ENCODE measurements at regions not wholly inside any gene's neighbourhood (a gene's known extent, or its start where the extent isn't known, plus 50 kb on each side); places are given as distances from the start of the nearest gene placed in this dataset.
"Not testable (repeated sequence)": the region's sequence is repeated elsewhere in the genome, so short reads cannot be mapped to it uniquely, and the experiment has no call there.

GRCh38 chr2:180257247-180257646, 250.2 kb upstream of the CWC22 start:
- H3K27ac ChIP-seq = no peak overlapping the region
- no peak for TF ChIP-seq CTCF (conservative IDR thresholded peaks at IDR 0.05; ENCODE audit: low read depth)
- POLR2A ChIA-PET (ENCODE audit: low non-redundant PET) = no interaction called here
- DNase-seq (ENCODE audit: low spot score) = no peak
- CTCF ChIA-PET = interaction anchor here (0.6 kb wide), 1 partner anchor 48 kb away, joined by 5 read pairs; no protein-coding TSS in a partner anchor

- DNase-seq (ENCODE audit: low spot score) = no peak
- POLR2A ChIA-PET (ENCODE audit: low non-redundant PET) = no interaction called here
- TF ChIP-seq CTCF (conservative IDR thresholded peaks at IDR 0.05; ENCODE audit: low read depth) = no peak
- no peak overlapping the region for H3K27ac ChIP-seq
- CTCF ChIA-PET = no interaction called here
These were observed 248.9 kb upstream of the CWC22 start for GRCh38 chr2:180255981-180256380.

DNA sequence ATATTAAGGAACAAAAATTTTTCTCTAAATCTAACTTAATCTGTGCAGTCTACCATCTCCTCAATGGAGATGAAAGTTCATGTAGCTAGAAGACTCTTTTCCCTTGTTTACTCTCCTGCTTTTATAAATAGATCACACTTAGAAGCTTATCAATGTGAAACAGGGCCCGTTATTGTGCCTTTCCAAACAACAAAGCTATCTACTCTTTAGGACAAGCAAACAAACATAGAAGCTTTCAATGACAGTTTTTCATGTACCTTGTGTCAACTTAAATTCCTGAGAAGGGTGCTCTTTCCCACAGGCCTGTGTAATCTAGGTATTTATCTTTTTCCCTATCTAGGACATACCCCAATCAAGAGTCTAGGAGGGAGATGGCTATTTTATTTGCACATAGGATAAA, 247.8 kb upstream of the CWC22 start:
- DNase-seq (ENCODE audit: low spot score) = no peak
- H3K27ac ChIP-seq = no peak overlapping the region
- no peak for TF ChIP-seq CTCF (conservative IDR thresholded peaks at IDR 0.05; ENCODE audit: low read depth)
- ChIA-PET POLR2A (ENCODE audit: low non-redundant PET) (no interaction called here), CTCF (no interaction called here)

- no peak for DNase-seq (ENCODE audit: low spot score)
- no peak overlapping the region for H3K27ac ChIP-seq
- ChIA-PET CTCF (no interaction called here), POLR2A (ENCODE audit: low non-redundant PET) (no interaction called here)
- TF ChIP-seq CTCF (conservative IDR thresholded peaks at IDR 0.05; ENCODE audit: low read depth) = no peak
These were observed 240.6 kb upstream of the CWC22 start for GRCh38 chr2:180247658-180248057.

DNA sequence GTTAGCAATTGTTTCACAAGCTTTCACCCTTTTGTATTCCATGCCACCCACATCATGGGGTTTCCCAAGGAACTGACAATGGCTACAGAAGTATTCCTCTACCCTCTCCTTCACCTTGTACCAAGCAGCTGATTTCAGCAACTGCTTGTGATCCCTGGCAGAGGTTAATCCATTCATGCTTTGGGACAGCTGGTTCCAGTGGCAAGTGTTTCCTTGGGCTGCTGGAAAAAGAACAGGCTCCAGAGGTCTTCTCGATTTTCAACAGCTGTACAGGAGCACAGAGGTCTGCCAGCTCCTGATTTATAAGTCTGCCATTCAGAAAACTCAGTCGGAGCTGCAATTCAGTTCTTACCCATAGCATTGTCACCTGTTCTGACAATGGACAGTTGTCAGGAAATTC, 239.2 kb upstream of the CWC22 start:
- ChIA-PET POLR2A (ENCODE audit: low non-redundant PET) (no interaction called here), CTCF (interaction anchor here (0.6 kb wide), 1 partner anchor 738 kb away, joined by 3 read pairs; no protein-coding TSS in a partner anchor)
- no peak for DNase-seq (ENCODE audit: low spot score)
- no peak for TF ChIP-seq CTCF (conservative IDR thresholded peaks at IDR 0.05; ENCODE audit: low read depth)
- H3K27ac ChIP-seq = no peak overlapping the region

DNA sequence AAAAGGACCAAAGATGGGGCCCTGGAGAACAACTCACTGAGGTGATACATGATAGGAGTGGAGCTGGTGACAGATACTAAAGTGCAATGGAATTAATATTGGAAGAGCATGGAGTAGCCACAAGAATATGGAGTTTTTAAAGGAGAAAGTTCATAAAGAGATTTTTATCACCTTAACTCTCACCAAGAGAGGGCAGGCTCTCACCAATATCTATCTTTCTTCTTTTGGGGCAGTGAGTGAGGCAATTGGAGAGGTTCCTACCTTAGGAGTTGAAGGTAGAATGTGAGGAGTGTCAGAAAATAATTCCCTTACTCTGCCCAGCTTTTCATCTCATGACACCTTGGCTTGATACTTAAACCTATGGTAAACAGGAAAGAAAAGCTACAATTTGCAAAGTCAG, 233.7 kb upstream of the CWC22 start:
- no peak overlapping the region for H3K27ac ChIP-seq
- no peak for TF ChIP-seq CTCF (conservative IDR thresholded peaks at IDR 0.05; ENCODE audit: low read depth)
- ChIA-PET CTCF (interaction anchor here (0.7 to 1.4 kb wide), 2 partner anchors 250 to 817 kb away, joined by 4 to 7 read pairs; no protein-coding TSS in a partner anchor), POLR2A (ENCODE audit: low non-redundant PET) (no interaction called here)
- DNase-seq (ENCODE audit: low spot score) = peak; percentile 17

GRCh38 chr2:180238729-180239128, 231.6 kb upstream of the CWC22 start:
- CTCF ChIA-PET = interaction anchor here (0.6 kb wide), 1 partner anchor 753 kb away, joined by 3 read pairs; no protein-coding TSS in a partner anchor
- TF ChIP-seq CTCF (conservative IDR thresholded peaks at IDR 0.05; ENCODE audit: low read depth) = no peak
- POLR2A ChIA-PET (ENCODE audit: low non-redundant PET) = no interaction called here
- H3K27ac ChIP-seq = no peak overlapping the region
- DNase-seq (ENCODE audit: low spot score) = no peak

DNA sequence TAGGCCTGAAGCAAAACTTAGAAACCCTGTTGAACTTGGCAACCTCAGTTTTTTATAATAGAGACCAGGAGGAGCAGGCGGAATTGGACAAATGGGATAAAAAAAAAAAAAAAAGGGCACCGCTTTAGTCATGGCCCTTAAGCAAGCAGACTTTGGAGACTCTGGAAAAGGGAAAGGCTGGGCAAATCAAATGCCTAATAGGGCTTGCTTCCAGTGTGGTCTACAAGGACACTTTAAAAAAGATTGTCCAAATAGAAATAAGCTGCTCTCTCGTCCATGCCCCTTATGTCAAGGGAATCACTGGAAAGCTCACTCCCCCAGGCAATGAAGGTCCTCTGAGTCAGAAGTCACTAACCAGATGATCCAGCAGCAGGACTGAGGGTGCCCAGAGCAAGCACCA, 229.0 kb upstream of the CWC22 start:
- DNase-seq (ENCODE audit: low spot score); H3K27ac ChIP-seq; POLR2A ChIA-PET (ENCODE audit: low non-redundant PET); CTCF ChIA-PET: not testable (repeated sequence)

DNA sequence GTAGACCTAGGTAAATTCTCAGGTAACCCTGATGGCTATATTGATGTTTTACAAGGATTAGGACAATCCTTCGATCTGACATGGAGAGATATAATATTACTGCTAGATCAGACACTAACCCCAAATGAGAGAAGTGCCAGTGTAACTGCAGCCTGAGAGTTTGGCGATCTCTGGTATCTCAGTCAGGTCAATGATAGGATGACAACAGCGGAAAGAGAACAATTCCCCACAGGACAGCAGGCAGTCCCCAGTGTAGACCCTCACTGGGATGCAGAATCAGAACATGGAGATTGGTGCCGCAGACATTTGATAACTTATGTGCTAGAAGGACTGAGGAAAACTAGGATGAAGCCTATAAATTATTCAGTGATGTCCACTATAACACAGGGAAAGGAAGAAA, 228.4 kb upstream of the CWC22 start:
- CTCF ChIA-PET; H3K27ac ChIP-seq; POLR2A ChIA-PET (ENCODE audit: low non-redundant PET): not testable (repeated sequence)

DNA sequence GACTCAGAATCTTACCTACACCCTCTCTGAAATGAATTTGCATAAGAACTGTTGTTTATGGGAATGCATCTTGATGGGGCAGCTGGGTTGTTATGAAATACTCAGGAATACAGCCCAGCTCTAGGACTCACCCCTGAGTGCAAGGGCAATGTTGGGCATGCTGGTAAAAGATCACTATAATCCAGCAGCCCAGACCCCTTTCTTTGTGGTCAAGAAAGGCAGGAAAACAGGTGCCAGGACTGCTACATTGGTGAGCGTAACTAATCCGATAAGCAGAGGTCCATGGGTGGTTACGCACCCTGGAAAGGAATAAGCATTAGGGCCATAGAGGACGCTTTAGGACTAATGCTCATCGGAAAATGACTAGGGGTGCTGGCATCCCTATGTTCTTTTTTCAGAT, 227.9 kb upstream of the CWC22 start:
- DNase-seq (ENCODE audit: low spot score); H3K27ac ChIP-seq; CTCF ChIA-PET; POLR2A ChIA-PET (ENCODE audit: low non-redundant PET): not testable (repeated sequence)

More for the DNA sequence above, 228.4 kb upstream of the CWC22 start:
- not testable (repeated sequence) for DNase-seq (ENCODE audit: low spot score)
